ENCODE measurements at regions not wholly inside any gene's neighbourhood (a gene's known extent, or its start where the extent isn't known, plus 50 kb on each side); places are given as distances from the start of the nearest gene placed in this dataset.

- DNase-seq (ENCODE audit: low spot score): no peak
Measured at GRCh38 chr10:113442336-113442735, 110.5 kb upstream of the HABP2 start.

DNA sequence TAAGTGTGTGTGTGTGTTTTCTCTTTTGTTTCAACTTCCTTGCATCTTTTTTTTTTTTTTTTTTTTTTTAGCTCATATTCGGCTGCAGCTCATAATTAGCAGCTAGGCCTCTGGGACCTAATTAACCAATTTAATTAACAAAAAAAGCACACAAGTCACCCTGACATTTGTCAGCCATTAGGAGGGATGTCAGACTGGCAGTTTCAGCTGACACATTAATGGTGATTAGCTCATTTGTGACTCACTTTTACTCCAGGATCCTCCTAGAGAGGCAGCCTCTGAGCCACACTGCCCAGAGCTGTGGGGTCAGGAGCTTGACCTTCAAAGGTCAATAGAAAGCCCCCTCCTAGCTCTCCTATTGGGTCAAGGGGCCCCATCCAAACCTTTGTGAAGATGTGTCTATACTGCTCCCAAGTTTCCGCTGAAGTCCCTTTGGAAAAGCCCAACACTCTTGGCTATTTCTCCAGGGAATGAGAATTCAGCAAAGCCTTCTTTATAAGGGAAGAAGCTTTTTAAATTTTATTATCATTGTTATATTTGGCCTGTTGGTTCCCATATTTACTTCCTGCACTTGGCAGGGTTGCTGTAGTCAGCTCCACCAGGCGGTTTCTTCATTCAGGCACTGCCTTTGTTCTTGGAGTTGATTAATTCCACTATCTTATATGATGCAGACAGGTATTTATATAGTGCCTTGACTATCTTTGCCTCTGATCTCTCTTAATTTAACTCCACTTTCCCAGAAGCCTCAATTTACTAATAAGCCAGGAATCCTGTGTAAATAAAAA, 109.5 kb upstream of the HABP2 start:
- no peak for DNase-seq (ENCODE audit: low spot score)

DNA sequence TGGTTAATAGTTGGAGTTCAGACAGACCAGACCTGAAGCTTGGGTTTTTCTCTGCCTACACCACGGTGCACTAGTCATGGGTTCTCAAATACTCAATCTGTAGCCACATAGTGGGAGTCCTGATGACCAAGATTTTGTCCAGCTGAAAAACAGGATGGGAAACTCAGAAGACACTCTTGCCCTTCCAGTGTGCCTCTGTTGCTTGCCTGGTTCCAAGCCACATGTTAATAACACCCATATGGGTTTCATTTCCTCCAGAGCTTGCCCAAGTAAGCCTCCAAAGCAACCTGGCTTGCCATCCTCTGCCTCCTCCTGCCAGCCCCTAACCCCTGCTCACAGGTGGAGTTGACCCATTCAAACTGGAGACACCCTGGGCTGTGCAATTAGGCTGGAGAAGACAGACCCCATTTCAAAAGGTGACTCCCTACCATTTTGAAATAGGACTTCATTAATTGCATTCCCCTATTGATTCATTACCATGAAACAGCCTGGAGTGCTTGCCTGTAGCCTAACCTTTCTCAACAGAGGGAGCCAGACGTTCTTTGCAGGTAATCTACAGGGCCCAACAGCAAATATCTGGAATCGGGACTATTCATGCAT, 108.0 kb upstream of the HABP2 start:
- no peak for DNase-seq (ENCODE audit: low spot score)

- DNase-seq (ENCODE audit: low spot score): no peak
Measured at GRCh38 chr10:113445736-113446135, 107.1 kb upstream of the HABP2 start.

- no peak for DNase-seq (ENCODE audit: low spot score)
Measured at GRCh38 chr10:113446739-113447138, 106.1 kb upstream of the HABP2 start.

DNA sequence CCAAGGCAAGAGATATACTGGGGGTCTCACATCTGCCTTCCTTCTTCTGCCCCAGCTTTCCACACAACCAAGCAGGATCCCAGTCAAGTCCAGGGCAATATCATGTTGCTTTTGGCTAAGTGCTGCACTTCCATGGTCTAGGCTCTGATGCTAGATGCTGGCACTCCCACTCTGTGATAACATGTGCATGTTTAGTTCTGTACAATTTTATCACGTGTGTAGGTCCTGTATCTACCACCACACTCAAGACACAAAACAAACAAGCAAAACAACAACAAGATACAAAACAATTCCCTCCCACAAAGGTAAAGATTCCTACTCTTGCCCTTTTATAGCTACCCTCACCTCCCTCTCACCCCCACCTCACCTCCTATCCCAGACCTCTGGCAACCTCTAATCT, 105.6 kb upstream of the HABP2 start:
- no peak for DNase-seq (ENCODE audit: low spot score)

DNA sequence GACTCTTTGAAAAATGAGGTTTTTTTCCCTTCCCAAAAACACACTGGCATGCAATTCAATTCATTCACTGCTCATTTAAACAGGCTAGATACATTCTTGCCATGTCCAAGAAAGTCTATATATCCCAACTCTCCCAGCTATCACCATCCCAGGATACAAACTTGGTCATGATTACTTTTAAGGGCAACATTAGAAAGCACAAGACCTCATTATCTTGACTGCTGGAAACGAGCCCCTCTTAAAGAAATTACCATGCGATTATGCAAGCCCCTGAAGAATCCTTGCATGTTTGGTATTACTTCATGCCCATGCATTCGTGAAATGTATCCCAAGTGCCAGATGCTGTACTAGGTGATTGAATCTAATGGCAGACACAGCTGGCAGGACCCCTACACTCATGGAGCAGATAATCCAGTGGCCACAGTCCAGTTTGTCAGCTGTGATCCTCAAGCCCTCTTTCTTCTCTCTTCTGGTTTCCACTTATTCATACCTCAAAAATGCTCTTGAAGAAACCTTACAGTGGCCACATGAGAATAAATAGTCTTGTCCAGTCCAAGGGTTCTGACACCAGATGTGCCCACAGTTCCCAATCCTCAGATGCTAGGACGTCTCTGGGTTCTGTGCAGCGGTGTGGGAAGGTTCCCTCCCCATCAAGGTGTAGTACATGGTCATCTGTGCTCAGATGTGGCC, 103.7 kb upstream of the HABP2 start:
- DNase-seq (ENCODE audit: low spot score): peak; percentile 52

- no peak for DNase-seq (ENCODE audit: low spot score)
Measured at GRCh38 chr10:113450046-113450804, 102.6 kb upstream of the HABP2 start.

GRCh38 chr10:113450906-113451305, 101.9 kb upstream of the HABP2 start:
- no peak for DNase-seq (ENCODE audit: low spot score)

DNA sequence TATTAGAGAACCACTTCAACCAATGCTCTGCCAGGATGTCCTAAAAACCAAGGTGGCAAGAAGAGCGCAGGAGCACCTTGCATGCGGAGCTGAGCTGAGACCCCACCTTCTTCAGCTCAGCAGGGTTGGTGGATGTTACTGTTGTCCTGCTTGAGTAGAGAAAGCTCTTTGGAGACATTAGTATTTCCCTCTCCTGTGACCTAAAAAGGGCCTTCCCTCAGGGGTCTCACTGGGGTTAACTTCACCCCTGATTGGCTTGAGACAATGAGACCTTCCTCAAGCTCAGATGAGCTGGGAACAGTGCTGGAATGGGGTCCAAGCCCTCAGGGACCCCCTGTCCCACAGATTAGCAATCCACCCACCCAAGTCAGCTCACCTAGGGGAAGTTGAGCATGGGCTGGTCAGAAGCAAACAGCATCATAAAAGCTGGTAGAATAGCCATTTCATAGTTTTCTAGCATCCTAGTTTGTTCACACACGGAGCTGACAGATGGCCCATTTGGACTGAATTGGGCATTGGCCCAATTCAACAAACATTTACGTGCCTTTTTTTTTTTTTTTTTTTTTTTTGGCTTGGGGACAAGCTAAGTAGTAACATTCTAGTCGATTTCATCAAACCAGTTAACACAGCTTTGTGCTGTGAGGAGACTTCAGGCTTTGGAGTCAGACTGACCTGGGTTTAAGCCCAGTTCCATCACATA, 100.6 kb upstream of the HABP2 start:
- DNase-seq (ENCODE audit: low spot score): no peak

- DNase-seq (ENCODE audit: low spot score): no peak
Measured at GRCh38 chr10:113453351-113453750, 99.5 kb upstream of the HABP2 start.

DNA sequence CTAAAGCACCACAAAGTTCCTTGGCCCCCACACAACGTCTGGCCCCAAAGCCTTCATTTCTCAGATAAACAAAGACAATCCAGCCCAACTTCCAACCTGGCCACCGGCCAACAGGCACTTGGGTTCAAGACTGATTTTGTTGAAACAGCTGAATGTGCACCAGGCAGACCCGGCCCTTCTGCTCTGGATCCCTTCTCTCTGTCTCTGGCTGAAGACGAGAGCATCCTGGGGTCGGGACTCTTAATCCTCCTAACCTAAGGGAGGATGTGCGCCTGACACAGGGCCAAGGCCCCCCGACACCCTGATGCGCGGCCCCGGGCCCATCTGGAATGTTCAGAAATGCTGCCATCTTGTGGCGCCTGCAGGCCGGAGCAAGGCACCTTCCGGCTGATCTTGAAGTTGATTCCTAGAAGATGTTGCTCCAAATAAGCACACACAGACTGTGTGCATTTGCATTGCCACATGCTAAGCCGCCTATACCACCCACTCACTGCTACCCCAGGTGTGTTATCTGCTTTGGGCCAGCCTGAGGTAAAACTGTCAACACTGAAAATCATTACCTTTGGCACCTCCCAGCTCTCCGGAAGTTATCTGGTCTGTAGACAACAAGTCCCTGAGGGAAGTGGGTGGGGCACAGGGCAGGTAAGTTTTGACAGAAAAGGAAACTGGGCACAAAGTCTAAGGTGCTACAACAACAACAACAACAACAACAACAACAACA, 98.4 kb upstream of the HABP2 start:
- peak; percentile 80 for DNase-seq (ENCODE audit: low spot score)

GRCh38 chr10:113455947-113456346, 96.9 kb upstream of the HABP2 start:
- DNase-seq (ENCODE audit: low spot score): no peak

- no peak for DNase-seq (ENCODE audit: low spot score)
Measured at GRCh38 chr10:113456741-113457140, 96.1 kb upstream of the HABP2 start.

GRCh38 chr10:113457408-113457807, 95.4 kb upstream of the HABP2 start:
- no peak for DNase-seq (ENCODE audit: low spot score)

DNA sequence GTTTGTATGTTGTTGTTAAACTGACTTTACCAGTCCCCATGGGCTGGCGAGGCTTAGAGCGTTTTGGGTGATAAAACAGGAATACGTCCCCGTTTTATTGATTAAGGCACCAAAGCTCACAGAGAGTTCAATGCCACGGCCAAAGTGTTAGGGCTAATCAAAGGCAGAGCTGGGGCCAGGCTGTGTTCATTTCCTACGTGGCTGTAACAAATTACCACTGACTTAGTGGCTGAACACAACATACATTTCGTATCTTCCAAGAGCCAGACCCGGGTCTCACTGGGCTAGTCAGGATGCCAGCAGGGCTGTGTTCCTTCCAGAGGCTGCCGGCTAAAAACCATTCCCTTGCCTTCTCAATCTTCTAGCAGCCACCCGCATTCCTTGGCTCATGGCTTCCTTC, 94.4 kb upstream of the HABP2 start:
- no peak for DNase-seq (ENCODE audit: low spot score)

DNA sequence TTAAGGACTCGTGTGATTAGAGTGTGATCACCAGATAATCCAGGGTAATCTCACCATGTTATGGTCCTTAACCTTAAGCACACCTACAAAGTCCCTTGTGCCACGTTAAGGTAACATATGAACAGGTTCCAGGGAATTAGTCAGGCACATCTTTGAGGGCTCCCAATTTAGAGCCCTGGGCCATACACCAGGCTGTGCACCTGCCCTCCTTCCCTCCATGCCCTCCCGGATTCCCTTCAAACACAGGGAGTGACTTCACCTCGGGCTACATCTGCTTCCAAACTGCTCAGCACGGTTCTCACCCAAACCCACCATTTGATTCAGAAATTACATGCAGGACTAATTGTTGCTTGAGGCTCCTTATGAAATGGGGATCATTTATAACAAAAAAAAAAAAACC, 93.9 kb upstream of the HABP2 start:
- no peak for DNase-seq (ENCODE audit: low spot score)

- no peak for DNase-seq (ENCODE audit: low spot score)
Measured at GRCh38 chr10:113459626-113460280, 93.1 kb upstream of the HABP2 start.

DNA sequence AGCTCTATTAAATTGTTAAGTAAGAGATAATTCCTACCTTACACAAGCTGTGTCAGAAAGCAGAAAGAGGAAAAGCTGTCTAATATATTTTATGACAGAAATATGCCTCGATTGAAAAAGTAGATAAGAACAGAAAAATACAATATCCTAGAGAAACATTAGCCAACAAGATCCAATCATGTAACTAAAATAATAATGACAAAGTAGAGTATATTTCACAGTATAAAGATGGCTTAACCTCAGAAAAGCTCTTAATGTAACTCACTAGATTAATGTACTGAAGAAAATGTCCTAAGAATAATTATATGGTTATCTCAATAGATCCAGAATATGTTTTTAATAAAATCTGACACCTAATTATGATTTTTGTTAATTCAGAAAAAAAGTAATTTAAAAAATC, 89.8 kb upstream of the HABP2 start:
- no peak for DNase-seq (ENCODE audit: low spot score)

DNA sequence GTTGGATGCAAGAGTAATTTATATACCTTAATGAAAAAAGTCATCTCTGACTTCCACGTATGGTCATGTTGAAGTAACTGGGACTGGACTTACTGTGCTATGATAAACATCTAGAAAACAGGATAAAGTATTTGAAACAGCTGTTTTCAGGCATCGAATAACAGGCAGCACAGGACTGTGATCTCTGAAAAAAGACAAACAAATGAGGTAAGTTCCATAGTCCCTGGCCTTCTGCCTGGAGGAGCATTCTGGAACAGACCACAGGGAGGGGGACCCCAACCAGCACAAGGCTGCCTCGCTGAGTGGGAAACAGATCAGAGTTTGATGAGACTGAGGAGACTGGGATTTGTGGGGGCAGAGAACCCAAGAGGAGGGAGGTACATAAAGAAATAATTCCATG, 89.1 kb upstream of the HABP2 start:
- peak; percentile 46 for DNase-seq (ENCODE audit: low spot score)

GRCh38 chr10:113469796-113470195, 83.1 kb upstream of the HABP2 start:
- peak; percentile 40 for DNase-seq (ENCODE audit: low spot score)

All from AG20443 (cell line).